Left ventricle myocardium inferior (tissue), 1 donor: ENCODE measurements at regions not wholly inside any gene's neighbourhood (a gene's known extent, or its start where the extent isn't known, plus 50 kb on each side); places are given as distances from the start of the nearest gene placed in this dataset.
"Not testable (repeated sequence)": the region's sequence is repeated elsewhere in the genome, so short reads cannot be mapped to it uniquely, and the experiment has no call there.

ENCODE experiments used
- DNase-seq: peaks from one replicate; pipeline ENCODE4 v3.0.0-alpha.2; 2020
- H3K27ac ChIP-seq: fragments of 200-600 bp; replicated peaks from 2 replicates; pipeline ENCODE4 v1.8.0; 2021
- H3K27me3 ChIP-seq: fragments of 200-600 bp; 2 replicates; pipeline ENCODE4 v1.8.0; 2021; ENCODE audit warnings: low read depth
- H3K36me3 ChIP-seq: fragments of 200-600 bp; 2 replicates; pipeline ENCODE4 v1.8.0; 2021
- H3K4me1 ChIP-seq: fragments of 200-600 bp; 2 replicates; pipeline ENCODE4 v1.8.0; 2021
- H3K4me3 ChIP-seq: fragments of 200-600 bp; 2 replicates; pipeline ENCODE4 v1.8.0; 2021; ENCODE audit warnings: mild to moderate bottlenecking, moderate library complexity
- H3K9me3 ChIP-seq: fragments of 200-600 bp; replicated peaks from 2 replicates; pipeline ENCODE4 v1.8.0; 2021
- intact Hi-C: fragments of 100-400 bp; cut with micrococcal nuclease; formaldehyde crosslinking; loops from one replicate; pipeline ENCODE4 v1.11.0; 2022
- TF ChIP-seq, protein P1 (sequence below): fragments of 200-600 bp; IDR thresholded peaks from 2 replicates; pipeline ENCODE4 v1.8.0; 2021; ENCODE audit warnings: antibody characterized with exemption, mild to moderate bottlenecking, borderline replicate concordance
- donor health status: DM: no; HTN: yes; CAD: no; lungs with severe emphysema.

GRCh38 chr4:31193521-31193920, 473.4 kb downstream of the PCDH7 start:
- intact Hi-C loops, result no loop called here
- Histone ChIP-seq H3K27ac (no peak overlapping the region), H3K4me3 (no peak overlapping the region), H3K4me1 (peaks cover 14% of the 10 kb centered on the region), H3K9me3 (peaks cover 11% of the 10 kb centered on the region), H3K27me3 (no peaks in the 10 kb centered on the region), H3K36me3 (no peaks in the 10 kb centered on the region)
- TF ChIP-seq, protein P1, sequence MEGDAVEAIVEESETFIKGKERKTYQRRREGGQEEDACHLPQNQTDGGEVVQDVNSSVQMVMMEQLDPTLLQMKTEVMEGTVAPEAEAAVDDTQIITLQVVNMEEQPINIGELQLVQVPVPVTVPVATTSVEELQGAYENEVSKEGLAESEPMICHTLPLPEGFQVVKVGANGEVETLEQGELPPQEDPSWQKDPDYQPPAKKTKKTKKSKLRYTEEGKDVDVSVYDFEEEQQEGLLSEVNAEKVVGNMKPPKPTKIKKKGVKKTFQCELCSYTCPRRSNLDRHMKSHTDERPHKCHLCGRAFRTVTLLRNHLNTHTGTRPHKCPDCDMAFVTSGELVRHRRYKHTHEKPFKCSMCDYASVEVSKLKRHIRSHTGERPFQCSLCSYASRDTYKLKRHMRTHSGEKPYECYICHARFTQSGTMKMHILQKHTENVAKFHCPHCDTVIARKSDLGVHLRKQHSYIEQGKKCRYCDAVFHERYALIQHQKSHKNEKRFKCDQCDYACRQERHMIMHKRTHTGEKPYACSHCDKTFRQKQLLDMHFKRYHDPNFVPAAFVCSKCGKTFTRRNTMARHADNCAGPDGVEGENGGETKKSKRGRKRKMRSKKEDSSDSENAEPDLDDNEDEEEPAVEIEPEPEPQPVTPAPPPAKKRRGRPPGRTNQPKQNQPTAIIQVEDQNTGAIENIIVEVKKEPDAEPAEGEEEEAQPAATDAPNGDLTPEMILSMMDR, result no peak
- DNase-seq, result no peak

DNA sequence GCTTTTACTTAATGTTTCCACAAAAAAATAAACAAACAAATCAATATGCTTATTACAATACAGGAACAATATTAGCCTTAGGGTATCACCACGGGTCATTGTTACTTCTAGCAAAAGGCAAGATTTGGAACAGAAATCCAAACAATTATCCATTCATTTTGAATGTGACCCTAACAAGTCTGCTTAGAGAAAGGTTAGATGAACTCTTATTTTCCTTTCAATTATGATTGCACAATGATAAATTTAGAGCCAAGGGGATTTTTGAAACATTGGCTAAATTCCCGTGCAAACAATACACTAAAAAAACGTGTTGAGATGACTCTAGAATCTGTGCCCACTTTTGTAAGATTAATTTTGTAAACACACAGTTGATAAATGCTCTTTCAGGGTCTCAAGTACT, 474.7 kb downstream of the PCDH7 start:
- DNase-seq, result no peak
- H3K9me3 ChIP-seq, result peaks cover 23% of the 10 kb centered on the region
- H3K27ac ChIP-seq, result no peak overlapping the region
- intact Hi-C loops, result no loop called here
- TF ChIP-seq, protein P1, result no peak
- H3K4me3 ChIP-seq, result no peak overlapping the region
- H3K27me3 ChIP-seq, result no peaks in the 10 kb centered on the region
- H3K36me3 ChIP-seq, result no peaks in the 10 kb centered on the region
- H3K4me1 ChIP-seq, result peaks cover 14% of the 10 kb centered on the region

- intact Hi-C loops, result no loop called here
- DNase-seq, result no peak
- Histone ChIP-seq H3K9me3 (peaks cover 27% of the 10 kb centered on the region), H3K27me3 (no peaks in the 10 kb centered on the region), H3K4me3 (no peak overlapping the region), H3K36me3 (no peaks in the 10 kb centered on the region), H3K4me1 (no peaks in the 10 kb centered on the region), H3K27ac (no peak overlapping the region)
- TF ChIP-seq, protein P1, result no peak
These were observed 479.5 kb downstream of the PCDH7 start for GRCh38 chr4:31199644-31200043.

DNA sequence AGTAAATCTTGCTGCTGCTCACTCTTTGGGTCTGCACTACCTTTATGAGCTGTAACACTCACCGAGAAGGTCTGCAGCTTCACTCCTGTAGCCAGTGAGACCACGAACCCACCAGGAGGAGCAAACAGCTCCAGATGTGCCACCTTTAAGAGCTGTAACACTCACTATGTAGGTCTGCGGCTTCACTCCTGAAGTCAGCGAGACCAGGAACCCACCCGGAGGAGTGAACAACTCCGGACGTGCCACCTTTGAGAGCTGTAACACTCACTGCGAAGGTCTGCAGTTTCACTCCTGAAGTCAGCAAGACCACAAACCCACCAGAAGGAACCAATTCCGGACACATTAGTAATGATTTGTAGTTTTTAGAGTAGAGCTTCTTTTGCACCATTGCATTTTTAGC, 481.9 kb downstream of the PCDH7 start:
- intact Hi-C loops, H3K4me3 ChIP-seq, H3K4me1 ChIP-seq, H3K27ac ChIP-seq, H3K27me3 ChIP-seq, DNase-seq, H3K36me3 ChIP-seq: not testable (repeated sequence)
- peaks cover 27% of the 10 kb centered on the region for H3K9me3 ChIP-seq

GRCh38 chr4:31204874-31205273, 484.7 kb downstream of the PCDH7 start:
- intact Hi-C loops, result no loop called here
- no peaks in the 10 kb centered on the region for H3K4me1 ChIP-seq
- peaks cover 4% of the 10 kb centered on the region for H3K9me3 ChIP-seq
- no peaks in the 10 kb centered on the region for H3K36me3 ChIP-seq
- no peak for DNase-seq
- no peaks in the 10 kb centered on the region for H3K27me3 ChIP-seq
- no peak overlapping the region for H3K27ac ChIP-seq
- H3K4me3 ChIP-seq, result no peak overlapping the region
- TF ChIP-seq, protein P1, result no peak

- no peak for DNase-seq
- no peaks in the 10 kb centered on the region for H3K36me3 ChIP-seq
- H3K27ac ChIP-seq, result no peak overlapping the region
- TF ChIP-seq, protein P1, result no peak
- no peaks in the 10 kb centered on the region for H3K27me3 ChIP-seq
- intact Hi-C loops, result no loop called here
- no peak overlapping the region for H3K4me3 ChIP-seq
- no peaks in the 10 kb centered on the region for H3K4me1 ChIP-seq
- H3K9me3 ChIP-seq, result no peaks in the 10 kb centered on the region
These were observed 500.8 kb downstream of the PCDH7 start for GRCh38 chr4:31220921-31221320.
